ENCODE measurements at regions not wholly inside any gene's neighbourhood (a gene's known extent, or its start where the extent isn't known, plus 50 kb on each side); places are given as distances from the start of the nearest gene placed in this dataset.
A peak's percentile ranks its signal among the peaks of the same experiment; 100 is the strongest.
"Not testable (repeated sequence)": the region's sequence is repeated elsewhere in the genome, so short reads cannot be mapped to it uniquely, and the experiment has no call there.

DNA sequence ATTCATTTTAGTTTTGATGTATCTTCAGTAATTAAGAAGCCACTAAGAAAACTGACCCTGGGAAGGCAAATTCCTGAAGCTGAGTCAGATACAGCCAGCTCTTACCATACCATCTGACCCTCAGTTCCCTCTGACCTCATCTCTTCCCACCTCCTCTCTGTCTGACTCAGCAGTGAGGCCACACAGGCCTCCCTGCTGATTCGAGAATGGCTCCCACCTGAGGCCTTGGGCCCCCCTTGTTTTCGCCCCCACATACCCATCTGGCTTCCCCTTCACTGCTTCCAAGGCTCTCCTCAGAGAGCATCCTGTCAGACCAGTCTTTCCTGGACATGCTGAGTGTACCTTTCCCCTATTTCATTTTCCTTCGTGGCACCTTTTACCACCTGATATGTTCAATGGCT lies 71.0 kb upstream of the CYP1B1 start:
- peak; percentile 90 for DNase-seq (ENCODE audit: low spot score)

- DNase-seq (ENCODE audit: low spot score) = peak; percentile 71
Observed at GRCh38 chr2:38146275-38146906, 70.4 kb upstream of the CYP1B1 start.

GRCh38 chr2:38145236-38145635 lies 69.3 kb upstream of the CYP1B1 start:
- no peak for DNase-seq (ENCODE audit: low spot score)

- DNase-seq (ENCODE audit: low spot score) = no peak
Observed at GRCh38 chr2:38142627-38143026, 66.7 kb upstream of the CYP1B1 start.

GRCh38 chr2:38141501-38141900 lies 65.5 kb upstream of the CYP1B1 start:
- DNase-seq (ENCODE audit: low spot score) = no peak

DNA sequence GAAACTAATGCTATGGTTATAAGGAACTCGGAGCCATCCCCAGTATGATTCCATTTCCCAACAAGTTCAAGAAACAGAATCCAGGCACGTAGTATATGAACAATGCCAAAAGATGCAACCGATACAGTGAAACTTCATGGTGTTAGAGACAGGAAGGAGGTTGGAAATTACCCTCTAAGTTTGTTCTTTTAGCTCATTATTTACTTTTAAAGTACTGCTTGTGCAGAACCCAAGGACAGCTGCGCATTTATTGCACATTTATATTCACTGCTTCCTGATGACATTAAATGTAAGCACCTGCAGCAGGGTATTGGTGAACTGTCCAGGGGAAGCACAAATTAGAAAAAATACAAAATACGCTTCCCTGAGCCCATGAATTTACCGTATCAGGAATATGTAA lies 63.0 kb upstream of the CYP1B1 start:
- DNase-seq (ENCODE audit: low spot score) = no peak

GRCh38 chr2:38138419-38138818 lies 62.5 kb upstream of the CYP1B1 start:
- DNase-seq (ENCODE audit: low spot score) = no peak

- not testable (repeated sequence) for DNase-seq (ENCODE audit: low spot score)
Observed at GRCh38 chr2:38137958-38138357, 62.0 kb upstream of the CYP1B1 start.

DNA sequence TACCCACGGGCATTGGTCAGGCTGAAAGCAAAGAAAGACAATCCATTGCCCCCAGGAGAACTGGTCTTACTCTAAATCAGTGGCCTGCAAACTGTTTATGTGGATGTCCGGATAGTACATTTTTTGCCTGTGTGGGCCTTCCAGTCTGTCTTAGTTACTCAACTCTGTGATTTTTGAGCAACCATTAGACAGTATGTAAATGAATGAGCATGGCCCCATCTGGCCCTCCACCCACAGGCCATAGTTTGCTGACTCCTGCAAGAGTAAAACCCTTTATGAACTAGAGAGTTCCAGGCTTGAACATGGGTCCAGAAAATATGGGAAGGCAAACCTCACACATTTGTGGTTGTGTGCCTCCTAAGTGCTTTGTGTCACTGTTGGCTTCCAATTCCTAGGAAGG lies 55.7 kb upstream of the CYP1B1 start:
- no peak for DNase-seq (ENCODE audit: low spot score)

DNA sequence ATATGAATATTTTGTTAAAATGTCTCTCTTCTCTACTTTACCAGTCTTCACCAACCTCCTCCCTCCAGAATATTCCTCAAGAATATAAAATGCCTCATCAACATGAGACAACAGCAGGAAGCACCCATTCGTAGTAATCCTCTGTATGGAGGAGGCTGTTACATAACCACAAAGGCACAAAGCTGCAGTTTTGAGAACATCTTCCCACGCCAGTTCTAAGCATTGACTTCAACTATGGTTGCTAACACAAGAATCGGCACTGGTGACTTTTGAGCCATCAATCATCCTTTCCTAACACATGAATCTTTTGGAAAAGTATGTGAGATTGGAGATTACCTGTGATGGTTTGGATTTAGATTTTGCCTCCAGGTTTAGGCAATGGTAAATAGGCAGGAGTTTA lies 54.9 kb upstream of the CYP1B1 start:
- no peak for DNase-seq (ENCODE audit: low spot score)

- DNase-seq (ENCODE audit: low spot score) = no peak
Observed at GRCh38 chr2:38129987-38130386, 54.0 kb upstream of the CYP1B1 start.

- no peak for DNase-seq (ENCODE audit: low spot score)
Observed at GRCh38 chr2:38129481-38129880, 53.5 kb upstream of the CYP1B1 start.

GRCh38 chr2:38128653-38129052 lies 52.7 kb upstream of the CYP1B1 start:
- no peak for DNase-seq (ENCODE audit: low spot score)

- no peak for DNase-seq (ENCODE audit: low spot score)
Observed at GRCh38 chr2:38127277-38127676, 51.3 kb upstream of the CYP1B1 start.

DNA sequence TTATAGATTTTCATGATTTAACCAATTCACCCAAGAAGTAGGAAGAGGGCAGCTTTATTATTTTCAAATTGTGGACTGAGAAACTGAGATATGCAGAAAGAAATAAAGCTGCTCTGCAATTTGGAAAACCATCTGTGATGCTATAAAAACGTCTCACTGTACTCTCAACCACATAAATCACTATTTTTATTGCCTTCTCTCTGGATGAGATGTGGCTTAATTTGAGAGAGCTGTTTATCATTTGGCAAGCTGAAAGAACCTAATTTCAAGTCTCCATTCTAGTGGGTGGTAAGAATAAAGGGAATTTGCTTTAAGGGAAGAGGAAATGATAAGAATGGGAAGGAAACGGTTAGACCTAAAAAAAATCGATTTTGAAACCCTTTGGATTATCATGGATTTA lies 49.9 kb upstream of the CYP1B1 start:
- no peak for DNase-seq (ENCODE audit: low spot score)
